Panc1 (cell line): ENCODE measurements at regions not wholly inside any gene's neighbourhood (a gene's known extent, or its start where the extent isn't known, plus 50 kb on each side); places are given as distances from the start of the nearest gene placed in this dataset.
"Not testable (repeated sequence)": the region's sequence is repeated elsewhere in the genome, so short reads cannot be mapped to it uniquely, and the experiment has no call there.

Experiments
- ATAC-seq: fragments of 200-7000 bp; cut with Tn5 transposase; 2 replicates; pipeline ENCODE4 v1.9.1; 2020; ENCODE audit warnings: mild to moderate bottlenecking, moderate library complexity
- BruUV-seq: library from RNA; stranded (reverse); fragments of 400-500 nt; replicated peaks from 2 replicates; lab custom pipeline; 2021; lab: Mats Ljungman, UMichigan
- CTCF ChIA-PET: fragments of 300-600 bp; sonication (Branson Sonifier 250); formaldehyde crosslinking; loops from one replicate; lab custom pipeline; 2022; ENCODE audit warnings: antibody characterized with exemption; lab: Charles Lee
- POLR2A ChIA-PET: fragments of 300-600 bp; sonication (Branson Sonifier 250); formaldehyde crosslinking; loops from one replicate; lab custom pipeline; 2022; ENCODE audit warnings: antibody characterized with exemption; lab: Charles Lee
- DNase-seq: peaks from one replicate; pipeline ENCODE4 v3.0.0-alpha.2; 2010; ENCODE audit warnings: low read depth, low spot score
- H3K27ac ChIP-seq: 2 replicates; pipeline ENCODE4 v1.5.1; 2011; ENCODE audit warnings: mild to moderate bottlenecking, low read length, inconsistent platforms
- H3K27me3 ChIP-seq: fragments of 200-500 bp; sonication (Bioruptor generic); 2 replicates; pipeline ENCODE4 v1.6.0; 2014; ENCODE audit warnings: low read length, inconsistent platforms; ENCODE audit not compliant: control insufficient read depth, insufficient read depth
- H3K36me3 ChIP-seq: fragments of 200-500 bp; sonication (Bioruptor generic); 2 replicates; pipeline ENCODE4 v1.5.1; 2014; ENCODE audit warnings: inconsistent platforms, mild to moderate bottlenecking, low read length, moderate library complexity; ENCODE audit not compliant: control insufficient read depth, insufficient read depth
- H3K4me1 ChIP-seq: 2 replicates; pipeline ENCODE4 v1.5.1; 2011; ENCODE audit warnings: inconsistent platforms, mild to moderate bottlenecking, low read length, moderate library complexity; ENCODE audit not compliant: control insufficient read depth, insufficient read depth
- H3K4me3 ChIP-seq, 2 experiments: 2 replicates each; pipeline ENCODE4 v1.5.1; 2011 to 2012; ENCODE audit warnings: low read depth in 2 of 2, low read length in 2 of 2, mild to moderate bottlenecking in 2 of 2, inconsistent platforms in 1 of 2, moderate library complexity in 1 of 2
- H3K9me3 ChIP-seq: fragments of 200-500 bp; sonication (Bioruptor generic); 2 replicates; pipeline ENCODE4 v1.5.1; 2014; ENCODE audit warnings: low read depth, mild to moderate bottlenecking, inconsistent platforms, low read length, moderate library complexity; ENCODE audit not compliant: control insufficient read depth, insufficient read depth
- CTCF ChIP-seq: fragments of 450-650 bp; IDR thresholded peaks from 2 replicates; pipeline ENCODE4 v1.5.1; 2017; ENCODE audit warnings: mild to moderate bottlenecking
- POLR2AphosphoS5 ChIP-seq: IDR thresholded peaks from 2 replicates; pipeline ENCODE4 v1.6.1; 2012; ENCODE audit warnings: mild to moderate bottlenecking, low read depth, low read length, moderate library complexity
- SIN3A ChIP-seq: IDR thresholded peaks from 2 replicates; pipeline ENCODE4 v1.6.1; 2012; ENCODE audit warnings: low read depth, mild to moderate bottlenecking, low read length, moderate library complexity, borderline replicate concordance; ENCODE audit not compliant: insufficient read depth
- TCF7L2 ChIP-seq: IDR thresholded peaks from 2 replicates; pipeline ENCODE4 v1.6.1; 2011; ENCODE audit warnings: mild to moderate bottlenecking, low read depth, low read length, inconsistent platforms
- in situ Hi-C: cut with HindIII; loops from 2 replicates; pipeline ENCODE4 v1.10.0; 2016; ENCODE audit warnings: low sequenced_read_pairs, low pct_unique_long_range_greater_than_20kb
- intact Hi-C: fragments of 100-400 bp; cut with micrococcal nuclease; formaldehyde crosslinking; loops from one replicate; pipeline ENCODE4 v1.10.0; 2022; ENCODE audit not compliant: unreplicated experiment
- TF ChIP-seq, protein P1 (sequence below), 2 experiments: IDR thresholded peaks; 2 replicates each; pipeline ENCODE4 v1.6.1; 2011 to 2012; ENCODE audit warnings: low read depth in 2 of 2, control low read depth in 1 of 2, low read length in 1 of 2, mild to moderate bottlenecking in 1 of 2, moderate library complexity in 1 of 2; ENCODE audit not compliant: insufficient read depth in 1 of 2

DNA sequence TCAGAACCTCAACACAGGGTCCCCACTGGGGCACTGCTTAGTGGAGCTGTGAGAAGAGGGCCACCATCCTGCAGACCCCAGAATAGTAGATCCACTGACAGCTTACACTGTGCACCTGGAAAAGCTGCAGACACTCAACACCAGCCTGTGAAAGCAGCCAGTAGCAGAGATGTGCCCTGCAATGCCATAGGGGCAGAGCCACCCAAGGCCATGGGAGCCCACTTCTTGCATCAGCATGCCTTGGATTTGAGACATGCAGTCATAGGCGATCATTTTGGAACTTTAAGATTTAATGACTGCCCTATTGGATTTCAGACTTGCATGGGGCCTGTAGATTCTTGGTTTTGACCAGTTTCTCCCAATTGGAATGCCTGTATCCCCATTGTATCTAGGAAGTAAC is 1962.1 kb upstream of the PRR20A start:
- BruUV-seq, H3K9me3 ChIP-seq, DNase-seq, H3K27ac ChIP-seq, H3K4me1 ChIP-seq, in situ Hi-C loops, CTCF ChIA-PET, H3K27me3 ChIP-seq, intact Hi-C loops, ATAC-seq, H3K4me3 ChIP-seq, H3K36me3 ChIP-seq, POLR2A ChIA-PET: not testable (repeated sequence)

DNA sequence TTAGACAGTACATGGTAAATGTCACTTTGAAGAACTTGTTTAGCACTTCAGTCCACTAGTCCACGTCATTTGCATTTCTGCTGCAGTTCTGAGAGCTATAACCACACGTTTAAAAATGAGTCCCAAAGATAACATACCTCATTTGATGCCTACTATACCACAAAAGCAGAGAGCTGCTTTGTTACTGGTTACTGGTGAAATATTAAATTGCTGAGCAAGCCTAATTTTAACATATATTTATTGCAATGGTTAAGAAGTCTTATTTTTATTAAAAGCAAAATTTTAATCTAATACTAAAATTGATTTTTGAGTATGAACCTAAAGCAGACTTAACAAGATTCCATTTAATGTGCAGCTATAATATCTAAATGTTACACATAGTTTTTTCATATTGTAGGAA is 1949.7 kb upstream of the PRR20A start:
- no peak for TF ChIP-seq CTCF
- TF ChIP-seq SIN3A = no peak
- TF ChIP-seq POLR2AphosphoS5 = no peak
- TF ChIP-seq, protein P1, sequence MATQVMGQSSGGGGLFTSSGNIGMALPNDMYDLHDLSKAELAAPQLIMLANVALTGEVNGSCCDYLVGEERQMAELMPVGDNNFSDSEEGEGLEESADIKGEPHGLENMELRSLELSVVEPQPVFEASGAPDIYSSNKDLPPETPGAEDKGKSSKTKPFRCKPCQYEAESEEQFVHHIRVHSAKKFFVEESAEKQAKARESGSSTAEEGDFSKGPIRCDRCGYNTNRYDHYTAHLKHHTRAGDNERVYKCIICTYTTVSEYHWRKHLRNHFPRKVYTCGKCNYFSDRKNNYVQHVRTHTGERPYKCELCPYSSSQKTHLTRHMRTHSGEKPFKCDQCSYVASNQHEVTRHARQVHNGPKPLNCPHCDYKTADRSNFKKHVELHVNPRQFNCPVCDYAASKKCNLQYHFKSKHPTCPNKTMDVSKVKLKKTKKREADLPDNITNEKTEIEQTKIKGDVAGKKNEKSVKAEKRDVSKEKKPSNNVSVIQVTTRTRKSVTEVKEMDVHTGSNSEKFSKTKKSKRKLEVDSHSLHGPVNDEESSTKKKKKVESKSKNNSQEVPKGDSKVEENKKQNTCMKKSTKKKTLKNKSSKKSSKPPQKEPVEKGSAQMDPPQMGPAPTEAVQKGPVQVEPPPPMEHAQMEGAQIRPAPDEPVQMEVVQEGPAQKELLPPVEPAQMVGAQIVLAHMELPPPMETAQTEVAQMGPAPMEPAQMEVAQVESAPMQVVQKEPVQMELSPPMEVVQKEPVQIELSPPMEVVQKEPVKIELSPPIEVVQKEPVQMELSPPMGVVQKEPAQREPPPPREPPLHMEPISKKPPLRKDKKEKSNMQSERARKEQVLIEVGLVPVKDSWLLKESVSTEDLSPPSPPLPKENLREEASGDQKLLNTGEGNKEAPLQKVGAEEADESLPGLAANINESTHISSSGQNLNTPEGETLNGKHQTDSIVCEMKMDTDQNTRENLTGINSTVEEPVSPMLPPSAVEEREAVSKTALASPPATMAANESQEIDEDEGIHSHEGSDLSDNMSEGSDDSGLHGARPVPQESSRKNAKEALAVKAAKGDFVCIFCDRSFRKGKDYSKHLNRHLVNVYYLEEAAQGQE (IDR thresholded peaks at IDR 0.05; ENCODE audit: insufficient read depth in 1 of 2, low read depth in 2 of 2, low read length in 1 of 2) = no peak
- no peak for TF ChIP-seq TCF7L2
- Histone ChIP-seq H3K4me3 (no peak overlapping the region), H3K4me1 (no peaks in the 10 kb centered on the region), H3K9me3 (no peaks in the 10 kb centered on the region), H3K36me3 (no peaks in the 10 kb centered on the region), H3K27ac (no peak overlapping the region), H3K27me3 (no peaks in the 10 kb centered on the region)
- CTCF ChIA-PET = no interaction called here
- POLR2A ChIA-PET = no interaction called here
- DNase-seq = no peak
- intact Hi-C loops = no loop called here
- in situ Hi-C loops = no loop called here
- ATAC-seq = no peak
- no TSS peak for BruUV-seq

DNA sequence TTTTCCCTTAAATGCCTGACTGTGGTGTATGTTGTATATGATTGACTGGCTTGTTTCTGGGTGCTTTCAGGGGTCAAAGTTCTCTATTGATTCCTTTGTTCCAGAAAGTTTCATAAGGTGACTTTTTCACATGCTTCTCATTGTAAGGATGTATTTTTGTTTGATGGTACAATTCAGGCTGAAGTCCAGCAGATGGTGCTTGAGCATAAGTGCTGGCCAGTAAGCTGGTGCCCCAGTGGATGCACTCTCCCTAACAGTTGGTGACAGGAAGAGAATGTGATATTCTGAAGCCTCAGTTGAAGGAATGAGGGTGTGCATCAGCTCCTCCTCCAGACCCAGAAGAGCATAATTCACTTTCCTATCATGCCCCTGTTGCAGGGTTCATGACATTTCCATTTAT is 1941.6 kb upstream of the PRR20A start:
- BruUV-seq = no TSS peak
- H3K27me3 ChIP-seq = no peaks in the 10 kb centered on the region
- POLR2A ChIA-PET = interaction anchor here (0.7 kb wide), 1 partner anchor 109 kb away, joined by 5 read pairs; no protein-coding TSS in a partner anchor
- TF ChIP-seq CTCF (peak; percentile 18; the same call in 1 of the 2 replicates), TCF7L2 (no peak), SIN3A (no peak)
- TF ChIP-seq, protein P1 (IDR thresholded peaks at IDR 0.05; ENCODE audit: insufficient read depth in 1 of 2, low read depth in 2 of 2, low read length in 1 of 2) = no peak
- DNase-seq (no peak), ATAC-seq (no peak)
- no peaks in the 10 kb centered on the region for H3K4me1 ChIP-seq
- no peak overlapping the region for H3K4me3 ChIP-seq
- in situ Hi-C loops = no loop called here
- no peaks in the 10 kb centered on the region for H3K9me3 ChIP-seq
- H3K27ac ChIP-seq = no peak overlapping the region
- CTCF ChIA-PET = no interaction called here
- no peaks in the 10 kb centered on the region for H3K36me3 ChIP-seq
- intact Hi-C loops = no loop called here
